Spleen (tissue), 7 donors: ENCODE measurements at regions not wholly inside any gene's neighbourhood (a gene's known extent, or its start where the extent isn't known, plus 50 kb on each side); places are given as distances from the start of the nearest gene placed in this dataset.

Experiments
- CTCF ChIP-seq, 11 experiments: fragments of 200-600 bp in 7 of 11; fragments of 450-650 bp in 4 of 11; sonication (generic) in 4 of 11; IDR thresholded peaks in 8 of 11; conservative IDR thresholded peaks in 3 of 11; 1 replicate in 7 of 11; 2 replicates in 4 of 11; pipeline versions ENCODE4 v1.4.0 to v1.8.0; 2016 to 2021; ENCODE audit warnings: antibody characterized with exemption in 11 of 11, inconsistent platforms in 4 of 11, mild to moderate bottlenecking in 1 of 11
- POLR2A ChIP-seq, 3 donors: fragments of 450-650 bp; IDR thresholded peaks; one replicate each; pipeline ENCODE4 v1.5.1; 2017; ENCODE audit warnings: antibody characterized with exemption in 3 of 3, mild to moderate bottlenecking in 1 of 3
- POLR2AphosphoS5 ChIP-seq, 3 donors: sonication (generic); formaldehyde crosslinking; IDR thresholded peaks; one replicate each; pipeline ENCODE4 v1.5.1; 2017; ENCODE audit warnings: antibody characterized with exemption in 3 of 3
- donor health status: DM: no; HTN: no; CAD: no; lungs with moderate emphysema.
- donor health status: DM: no; HTN: no; CAD: no.
- donor health status: DM: no; HTN: no; CAD: no.

GRCh38 chr13:59277106-59277505 is 886.6 kb downstream of the DIAPH3 start:
- TF ChIP-seq CTCF (IDR thresholded peaks at IDR 0.05 in 8 of 11, conservative IDR thresholded peaks at IDR 0.05 in 3 of 11) (no peak), POLR2A (IDR thresholded peaks at IDR 0.05) (no peak), POLR2AphosphoS5 (IDR thresholded peaks at IDR 0.05) (no peak)
